CD4-positive, alpha-beta T cell treated with Interleukin-4 for 1 hour (primary cell): ENCODE measurements at regions not wholly inside any gene's neighbourhood (a gene's known extent, or its start where the extent isn't known, plus 50 kb on each side); places are given as distances from the start of the nearest gene placed in this dataset.
"Not testable (repeated sequence)": the region's sequence is repeated elsewhere in the genome, so short reads cannot be mapped to it uniquely, and the experiment has no call there.

Source experiments
- DNase-seq, 2 donors: peaks; one replicate each; pipeline ENCODE4 v3.0.0-alpha.2; 2020 to 2022

- not testable (repeated sequence) for DNase-seq
Measured at GRCh38 chr1:148261684-148262083, 109.6 kb upstream of the NBPF11 start.

GRCh38 chr1:148257886-148258285 lies 105.8 kb upstream of the NBPF11 start:
- not testable (repeated sequence) for DNase-seq

GRCh38 chr1:148254611-148255429 lies 102.7 kb upstream of the NBPF11 start:
- peak; percentile 29 to 30 for DNase-seq

- DNase-seq: not testable (repeated sequence)
Measured at GRCh38 chr1:148253808-148254207, 101.7 kb upstream of the NBPF11 start.

GRCh38 chr1:148248798-148249197 lies 96.7 kb upstream of the NBPF11 start:
- DNase-seq: not testable (repeated sequence)

GRCh38 chr1:148246258-148246861 lies 94.3 kb upstream of the NBPF11 start:
- not testable (repeated sequence) for DNase-seq

- not testable (repeated sequence) for DNase-seq
Measured at GRCh38 chr1:148245843-148246242, 93.8 kb upstream of the NBPF11 start.

- not testable (repeated sequence) for DNase-seq
Measured at GRCh38 chr1:148245443-148245842, 93.4 kb upstream of the NBPF11 start.

- DNase-seq: not testable (repeated sequence)
Measured at GRCh38 chr1:148233250-148233649, 81.2 kb upstream of the NBPF11 start.

- not testable (repeated sequence) for DNase-seq
Measured at GRCh38 chr1:148228846-148229245, 76.8 kb upstream of the NBPF11 start.

- not testable (repeated sequence) for DNase-seq
Measured at GRCh38 chr1:148222399-148223159, 70.5 kb upstream of the NBPF11 start.

- DNase-seq: not testable (repeated sequence)
Measured at GRCh38 chr1:148221593-148221992, 69.5 kb upstream of the NBPF11 start.

- DNase-seq: not testable (repeated sequence)
Measured at GRCh38 chr1:148219229-148219628, 67.1 kb upstream of the NBPF11 start.

- not testable (repeated sequence) for DNase-seq
Measured at GRCh38 chr1:148211191-148211590, 59.1 kb upstream of the NBPF11 start.

GRCh38 chr1:148210624-148211023 lies 58.5 kb upstream of the NBPF11 start:
- DNase-seq: not testable (repeated sequence)

- not testable (repeated sequence) for DNase-seq
Measured at GRCh38 chr1:148210166-148210565, 58.1 kb upstream of the NBPF11 start.

- DNase-seq: not testable (repeated sequence)
Measured at GRCh38 chr1:148202013-148202412, 49.9 kb upstream of the NBPF11 start.
